ENCODE measurements at regions not wholly inside any gene's neighbourhood (a gene's known extent, or its start where the extent isn't known, plus 50 kb on each side); places are given as distances from the start of the nearest gene placed in this dataset.

DNA sequence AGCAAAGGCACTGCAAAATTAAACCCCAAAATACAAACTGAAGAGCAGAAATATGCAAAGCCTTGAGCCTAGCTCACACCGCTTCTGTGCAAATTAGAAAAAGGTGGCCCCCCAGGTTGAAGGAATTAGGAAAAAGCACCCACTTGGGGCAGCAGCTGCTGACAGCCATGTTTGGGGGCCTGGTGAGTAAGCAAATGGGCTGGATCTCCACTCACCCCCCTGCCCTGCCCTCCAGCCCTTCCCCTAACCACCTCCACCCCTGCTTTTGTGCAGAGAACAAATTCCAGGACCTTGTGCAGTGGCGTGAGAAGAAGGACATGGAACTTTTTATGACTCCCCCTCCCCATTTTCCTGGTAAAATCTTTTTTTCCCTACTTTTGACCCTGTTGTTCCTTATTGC is 92.0 kb upstream of the DNAH5 start:
- TF ChIP-seq, protein P1, sequence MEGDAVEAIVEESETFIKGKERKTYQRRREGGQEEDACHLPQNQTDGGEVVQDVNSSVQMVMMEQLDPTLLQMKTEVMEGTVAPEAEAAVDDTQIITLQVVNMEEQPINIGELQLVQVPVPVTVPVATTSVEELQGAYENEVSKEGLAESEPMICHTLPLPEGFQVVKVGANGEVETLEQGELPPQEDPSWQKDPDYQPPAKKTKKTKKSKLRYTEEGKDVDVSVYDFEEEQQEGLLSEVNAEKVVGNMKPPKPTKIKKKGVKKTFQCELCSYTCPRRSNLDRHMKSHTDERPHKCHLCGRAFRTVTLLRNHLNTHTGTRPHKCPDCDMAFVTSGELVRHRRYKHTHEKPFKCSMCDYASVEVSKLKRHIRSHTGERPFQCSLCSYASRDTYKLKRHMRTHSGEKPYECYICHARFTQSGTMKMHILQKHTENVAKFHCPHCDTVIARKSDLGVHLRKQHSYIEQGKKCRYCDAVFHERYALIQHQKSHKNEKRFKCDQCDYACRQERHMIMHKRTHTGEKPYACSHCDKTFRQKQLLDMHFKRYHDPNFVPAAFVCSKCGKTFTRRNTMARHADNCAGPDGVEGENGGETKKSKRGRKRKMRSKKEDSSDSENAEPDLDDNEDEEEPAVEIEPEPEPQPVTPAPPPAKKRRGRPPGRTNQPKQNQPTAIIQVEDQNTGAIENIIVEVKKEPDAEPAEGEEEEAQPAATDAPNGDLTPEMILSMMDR (IDR thresholded peaks at IDR 0.05) = no peak
- intact Hi-C loops (cut with DNase I) = no loop called here
- ATAC-seq = peak; percentile 28 to 54
- Histone ChIP-seq H3K27me3 (ENCODE audit: low read depth) (no peaks in the 10 kb centered on the region), H3K27ac (peak overlapping the region; percentile 8), H3K4me1 (peaks cover 19% of the 10 kb centered on the region), H3K4me3 (no peak overlapping the region), H3K36me3 (no peaks in the 10 kb centered on the region), H3K9me3 (no peaks in the 10 kb centered on the region)
- DNase-seq = no peak

DNA sequence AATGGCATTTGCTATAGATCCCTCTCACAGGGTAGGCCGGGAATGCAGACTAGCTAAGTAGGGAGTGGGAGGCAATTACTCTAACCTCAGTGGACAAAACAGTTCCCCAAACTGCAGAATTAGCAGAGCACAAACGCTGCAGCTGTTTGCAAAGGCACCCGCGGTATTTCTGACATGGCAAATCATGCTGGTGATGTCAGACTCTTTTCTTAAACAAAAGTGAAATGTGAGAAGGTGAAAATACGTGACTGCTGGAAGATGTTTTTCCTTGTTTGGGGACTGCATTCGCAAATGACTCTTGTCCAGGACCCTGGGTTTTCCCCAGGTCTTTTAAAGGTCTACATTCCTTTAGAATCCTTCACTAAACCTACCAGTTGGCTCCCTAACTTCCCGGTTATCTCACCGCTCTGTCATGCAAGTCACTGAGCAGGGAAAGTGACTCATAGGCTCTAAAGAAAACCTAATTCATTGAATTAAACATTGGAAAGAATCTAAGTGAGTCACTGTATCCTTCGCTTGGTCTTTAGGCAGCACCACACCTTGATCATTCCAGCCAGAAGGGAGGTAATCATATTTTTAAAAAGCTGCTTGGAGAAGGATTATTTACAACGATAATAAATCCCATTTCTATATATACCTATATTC is 91.5 kb upstream of the DNAH5 start:
- peaks cover 19% of the 10 kb centered on the region for H3K4me1 ChIP-seq
- no peaks in the 10 kb centered on the region for H3K9me3 ChIP-seq
- H3K4me3 ChIP-seq = no peak overlapping the region
- DNase-seq (no peak), ATAC-seq (peak; percentile 81 to 92)
- no peaks in the 10 kb centered on the region for H3K27me3 ChIP-seq (ENCODE audit: low read depth)
- no peaks in the 10 kb centered on the region for H3K36me3 ChIP-seq
- intact Hi-C loops (cut with DNase I) = no loop called here
- H3K27ac ChIP-seq = peak overlapping the region; percentile 8
- TF ChIP-seq, protein P1 (IDR thresholded peaks at IDR 0.05) = no peak

DNA sequence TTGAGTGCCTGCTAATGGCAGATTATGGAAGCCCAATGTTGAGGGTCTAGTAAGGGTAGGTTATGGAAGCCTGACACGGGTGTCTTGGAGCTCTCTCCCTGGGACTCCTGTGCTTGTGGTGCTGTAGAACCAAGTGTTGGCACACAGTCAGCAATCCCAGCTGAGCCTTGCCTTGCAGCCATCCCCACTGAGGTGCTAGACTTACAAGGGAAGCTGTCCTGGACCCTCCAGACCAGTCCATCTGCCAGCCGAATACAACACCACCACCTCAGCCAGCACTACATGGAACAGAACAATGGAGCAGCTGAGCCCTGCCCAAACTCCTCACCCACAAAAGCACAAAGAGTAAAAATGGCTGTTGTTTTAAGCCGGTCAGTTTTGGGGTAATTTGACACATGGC is 90.5 kb upstream of the DNAH5 start:
- Histone ChIP-seq H3K36me3 (no peaks in the 10 kb centered on the region), H3K27me3 (ENCODE audit: low read depth) (no peaks in the 10 kb centered on the region), H3K9me3 (no peaks in the 10 kb centered on the region), H3K27ac (no peak overlapping the region), H3K4me1 (peaks cover 19% of the 10 kb centered on the region), H3K4me3 (no peak overlapping the region)
- no peak for DNase-seq
- TF ChIP-seq, protein P1 (IDR thresholded peaks at IDR 0.05) = no peak
- intact Hi-C loops (cut with DNase I) = no loop called here
- no peak for ATAC-seq

DNA sequence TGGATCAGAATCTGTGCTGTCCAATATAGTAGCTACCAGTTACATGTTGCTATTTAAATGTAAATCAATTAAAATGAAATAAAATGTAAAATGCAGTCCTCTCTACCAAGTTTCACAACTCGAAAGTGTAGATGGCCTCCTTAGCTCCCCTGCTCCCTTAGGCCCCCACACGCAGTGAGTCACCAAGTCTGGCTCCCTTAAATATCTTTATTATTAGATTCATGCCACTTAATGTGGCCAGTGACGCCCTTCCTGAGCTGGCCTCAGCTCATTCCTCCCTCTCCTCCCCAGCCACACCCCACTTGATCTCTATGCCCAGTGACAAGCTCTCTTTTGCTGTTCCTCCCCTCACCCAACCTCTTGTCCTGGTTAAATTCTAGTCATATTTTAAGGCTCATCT is 88.4 kb upstream of the DNAH5 start:
- ATAC-seq (peak; percentile 18 to 44), DNase-seq (no peak)
- Histone ChIP-seq H3K4me3 (no peak overlapping the region), H3K4me1 (peaks cover 19% of the 10 kb centered on the region), H3K27me3 (ENCODE audit: low read depth) (no peaks in the 10 kb centered on the region), H3K27ac (no peak overlapping the region), H3K36me3 (no peaks in the 10 kb centered on the region), H3K9me3 (no peaks in the 10 kb centered on the region)
- intact Hi-C loops (cut with DNase I) = no loop called here
- TF ChIP-seq, protein P1 (IDR thresholded peaks at IDR 0.05) = no peak

DNA sequence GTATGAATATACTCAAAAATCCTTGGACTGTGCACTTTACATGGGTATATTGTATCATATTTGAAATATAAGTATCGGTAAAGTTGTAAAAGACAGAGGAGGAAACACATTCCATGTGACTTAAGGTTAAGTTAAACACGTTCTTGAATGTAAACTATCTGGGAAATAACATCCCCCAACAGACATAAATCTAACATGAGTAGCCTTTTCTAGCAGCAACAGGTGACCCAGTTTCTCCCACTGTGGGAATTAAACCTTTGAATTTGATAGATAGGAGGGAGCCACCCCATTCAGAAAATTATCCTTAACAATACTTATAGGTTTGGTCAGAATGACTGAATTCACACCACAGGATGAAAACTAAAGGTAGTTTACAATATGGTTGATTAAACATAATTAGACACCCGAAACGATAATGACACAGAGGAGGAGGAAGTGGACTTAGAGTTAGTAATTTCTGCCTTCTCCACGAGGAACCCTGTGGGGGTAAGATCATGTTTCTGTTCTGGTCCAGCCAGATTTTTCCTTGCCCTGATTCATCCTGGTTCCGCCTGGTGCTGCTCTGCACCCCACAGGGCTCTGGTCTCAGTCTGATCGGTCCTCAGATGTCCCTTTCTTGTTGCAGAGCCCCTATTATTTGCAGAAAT is 84.6 kb upstream of the DNAH5 start:
- H3K36me3 ChIP-seq = no peaks in the 10 kb centered on the region
- DNase-seq = no peak
- no peak overlapping the region for H3K4me3 ChIP-seq
- intact Hi-C loops (cut with DNase I) = no loop called here
- TF ChIP-seq, protein P1 (IDR thresholded peaks at IDR 0.05) = no peak
- no peak overlapping the region for H3K27ac ChIP-seq
- H3K27me3 ChIP-seq (ENCODE audit: low read depth) = no peaks in the 10 kb centered on the region
- H3K9me3 ChIP-seq = no peaks in the 10 kb centered on the region
- ATAC-seq = no peak
- no peaks in the 10 kb centered on the region for H3K4me1 ChIP-seq

Measured in lower lobe of right lung (tissue), 2 donors.